H1 (cell line): ENCODE measurements at regions not wholly inside any gene's neighbourhood (a gene's known extent, or its start where the extent isn't known, plus 50 kb on each side); places are given as distances from the start of the nearest gene placed in this dataset.

ENCODE experiments used
- CREB1 ChIP-seq: IDR thresholded peaks from 2 replicates; pipeline ENCODE4 v1.6.1; 2012; ENCODE audit warnings: inconsistent platforms
- CTCF ChIP-seq, 3 experiments: IDR thresholded peaks; 1 replicate in 2 of 3; 2 replicates in 1 of 3; pipeline versions ENCODE4 v1.5.1 to v1.6.1; 2011; ENCODE audit warnings: low read length in 3 of 3, mild to moderate bottlenecking in 3 of 3, inconsistent platforms in 2 of 3, low read depth in 1 of 3, moderate library complexity in 1 of 3; ENCODE audit not compliant: insufficient read depth in 1 of 3; ENCODE audit errors: control extremely low read depth in 1 of 3
- E2F6 ChIP-seq: IDR thresholded peaks from 2 replicates; pipeline ENCODE4 v1.6.1; 2012; ENCODE audit warnings: inconsistent platforms
- EP300 ChIP-seq, 2 experiments: IDR thresholded peaks; 1 replicate in 1 of 2; 2 replicates in 1 of 2; pipeline ENCODE4 v1.6.1; 2011 to 2012; ENCODE audit warnings: low read depth in 2 of 2, low read length in 2 of 2, mild to moderate bottlenecking in 2 of 2, borderline replicate concordance in 1 of 2, inconsistent platforms in 1 of 2, moderate library complexity in 1 of 2
- JUN ChIP-seq: IDR thresholded peaks from 2 replicates; pipeline ENCODE4 v1.6.1; 2011; ENCODE audit warnings: low read depth, mild to moderate bottlenecking, improper control_type of control experiment, low read length
- KDM1A ChIP-seq: fragments of 200-600, 300-600 bp; sonication (generic); IDR thresholded peaks from 2 replicates; pipeline ENCODE4 v1.7.1; 2016; ENCODE audit warnings: mild to moderate bottlenecking, low read length, borderline replicate concordance
- MAX ChIP-seq: IDR thresholded peaks from 2 replicates; pipeline ENCODE4 v1.6.1; 2012; ENCODE audit warnings: inconsistent platforms
- POLR2A ChIP-seq, 2 experiments: IDR thresholded peaks; 1 replicate in 1 of 2; 2 replicates in 1 of 2; pipeline ENCODE4 v1.6.1; 2011; ENCODE audit warnings: low read depth in 2 of 2, low read length in 2 of 2, mild to moderate bottlenecking in 2 of 2; ENCODE audit errors: control extremely low read depth in 1 of 2
- RBBP5 ChIP-seq: IDR thresholded peaks from 2 replicates; pipeline ENCODE4 v1.7.1; 2012; ENCODE audit warnings: low read depth, mild to moderate bottlenecking, inconsistent platforms, low read length, moderate library complexity, borderline replicate concordance
- RXRA ChIP-seq: IDR thresholded peaks from 2 replicates; pipeline ENCODE4 v1.6.1; 2011; ENCODE audit warnings: low read depth, mild to moderate bottlenecking, low read length, moderate library complexity; ENCODE audit not compliant: insufficient read depth
- TEAD4 ChIP-seq: IDR thresholded peaks from 2 replicates; pipeline ENCODE4 v1.6.1; 2012; ENCODE audit warnings: low read depth, low read length, inconsistent platforms, mixed read lengths
- YY1 ChIP-seq: IDR thresholded peaks from 2 replicates; pipeline ENCODE4 v1.6.1; 2011; ENCODE audit warnings: low read depth, mild to moderate bottlenecking, low read length
- ZNF274 ChIP-seq: IDR thresholded peaks from 2 replicates; pipeline ENCODE4 v1.7.0; 2012; ENCODE audit warnings: low read length, borderline replicate concordance; ENCODE audit errors: extremely low read depth

GRCh38 chr18:25464227-25464626, 112.3 kb upstream of the ZNF521 start:
- TF ChIP-seq CTCF (IDR thresholded peaks at IDR 0.05; ENCODE audit: control extremely low read depth in 1 of 3, insufficient read depth in 1 of 3, low read depth in 1 of 3, low read length in 3 of 3) (no peak), RBBP5 (no peak), POLR2A (IDR thresholded peaks at IDR 0.05; ENCODE audit: control extremely low read depth in 1 of 2, low read depth in 2 of 2, low read length in 2 of 2) (no peak), MAX (no peak), TEAD4 (no peak), CREB1 (no peak), JUN (no peak), YY1 (no peak), ZNF274 (no peak), RXRA (no peak), EP300 (IDR thresholded peaks at IDR 0.05; ENCODE audit: borderline replicate concordance in 1 of 2, low read depth in 2 of 2, low read length in 2 of 2) (no peak), KDM1A (no peak), E2F6 (no peak)
